GM21390 (cell line): ENCODE measurements at regions not wholly inside any gene's neighbourhood (a gene's known extent, or its start where the extent isn't known, plus 50 kb on each side); places are given as distances from the start of the nearest gene placed in this dataset.
"Not testable (repeated sequence)": the region's sequence is repeated elsewhere in the genome, so short reads cannot be mapped to it uniquely, and the experiment has no call there.

ENCODE experiments used
- ATAC-seq: cut with Tn5 transposase; IDR thresholded peaks from one replicate; pipeline ENCODE4 v1.9.1; 2021; ENCODE audit not compliant: unreplicated experiment

GRCh38 chr16:79988089-79988488 lies 387.6 kb upstream of the MAF start:
- no peak for ATAC-seq

GRCh38 chr16:79986352-79986751 lies 385.8 kb upstream of the MAF start:
- ATAC-seq: no peak

DNA sequence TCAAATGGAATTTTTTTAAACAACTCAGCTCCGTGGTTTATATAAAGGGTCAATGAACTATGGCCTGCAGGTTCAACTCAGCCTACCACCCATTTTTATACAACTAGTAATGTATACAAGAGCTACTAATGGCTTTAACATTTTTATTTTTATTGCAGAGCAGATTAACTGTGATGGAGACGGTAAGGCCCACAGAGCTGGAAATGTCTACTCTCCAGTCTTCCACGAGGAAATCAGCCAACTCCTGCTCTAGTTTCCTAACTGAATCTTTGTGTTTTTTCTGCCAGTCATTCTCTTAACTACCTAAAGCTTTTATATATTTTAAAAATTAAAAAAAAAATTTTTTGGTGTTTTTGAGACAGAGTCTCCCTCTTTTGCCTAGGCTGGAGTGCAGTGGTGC lies 385.1 kb upstream of the MAF start:
- no peak for ATAC-seq

DNA sequence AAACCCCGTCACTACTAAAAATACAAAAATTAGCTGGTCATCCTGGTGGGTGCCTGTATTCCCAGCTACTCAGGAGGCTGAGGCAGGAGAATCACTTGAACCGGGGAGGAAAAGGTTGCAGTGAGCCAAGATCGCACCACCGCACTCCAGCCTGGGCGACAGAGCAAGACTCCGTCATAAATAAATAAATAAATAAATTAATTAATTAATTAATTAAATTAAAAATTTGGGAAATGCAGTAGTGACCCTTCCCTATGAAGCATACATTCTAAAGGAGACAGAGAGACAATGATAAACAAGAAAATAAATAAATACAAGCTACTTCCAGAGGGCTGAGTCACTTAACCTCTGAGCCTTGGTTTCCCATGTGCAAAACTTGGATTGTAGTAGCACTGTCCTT lies 383.6 kb upstream of the MAF start:
- not testable (repeated sequence) for ATAC-seq

DNA sequence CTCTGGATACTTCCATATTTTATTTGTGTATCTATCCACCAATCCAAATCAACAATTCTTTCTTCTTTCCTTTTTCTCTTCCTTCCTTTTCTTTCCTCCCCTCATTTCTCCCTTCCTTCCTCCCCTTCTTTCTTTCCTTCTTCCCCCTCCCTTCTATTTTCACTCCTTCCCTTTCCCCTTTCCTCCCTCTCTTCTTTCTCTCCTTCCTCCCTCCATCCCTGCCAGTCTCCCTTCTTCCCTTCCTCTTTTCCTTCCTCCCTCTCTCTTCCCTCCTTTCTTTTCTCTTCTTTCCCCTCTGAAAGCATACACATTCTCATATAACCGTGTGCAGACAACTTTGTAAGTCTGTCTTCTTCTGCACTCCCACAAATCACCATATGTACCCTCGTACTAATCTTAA lies 382.3 kb upstream of the MAF start:
- no peak for ATAC-seq

GRCh38 chr16:79982361-79982760 lies 381.8 kb upstream of the MAF start:
- ATAC-seq: no peak

DNA sequence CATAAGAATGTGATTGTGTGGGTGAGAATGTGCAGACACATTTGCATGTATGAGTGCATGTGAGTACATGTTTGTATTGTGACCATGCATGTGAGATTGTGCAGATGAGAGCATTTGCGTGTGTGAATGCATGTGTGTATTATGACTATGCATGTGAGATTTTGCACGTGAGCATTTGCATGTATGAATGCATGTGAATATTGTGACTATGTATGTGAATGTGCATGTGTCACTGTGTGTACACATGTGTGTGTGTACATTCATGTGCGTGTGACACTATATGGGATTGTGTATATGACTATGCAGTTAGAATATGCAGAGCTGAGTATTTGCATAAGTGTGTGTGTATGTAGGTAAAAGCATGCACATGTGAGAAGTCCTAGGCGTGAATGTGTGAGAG lies 381.3 kb upstream of the MAF start:
- ATAC-seq: no peak

- ATAC-seq: no peak
These were observed 380.3 kb upstream of the MAF start for GRCh38 chr16:79980650-79981521.

DNA sequence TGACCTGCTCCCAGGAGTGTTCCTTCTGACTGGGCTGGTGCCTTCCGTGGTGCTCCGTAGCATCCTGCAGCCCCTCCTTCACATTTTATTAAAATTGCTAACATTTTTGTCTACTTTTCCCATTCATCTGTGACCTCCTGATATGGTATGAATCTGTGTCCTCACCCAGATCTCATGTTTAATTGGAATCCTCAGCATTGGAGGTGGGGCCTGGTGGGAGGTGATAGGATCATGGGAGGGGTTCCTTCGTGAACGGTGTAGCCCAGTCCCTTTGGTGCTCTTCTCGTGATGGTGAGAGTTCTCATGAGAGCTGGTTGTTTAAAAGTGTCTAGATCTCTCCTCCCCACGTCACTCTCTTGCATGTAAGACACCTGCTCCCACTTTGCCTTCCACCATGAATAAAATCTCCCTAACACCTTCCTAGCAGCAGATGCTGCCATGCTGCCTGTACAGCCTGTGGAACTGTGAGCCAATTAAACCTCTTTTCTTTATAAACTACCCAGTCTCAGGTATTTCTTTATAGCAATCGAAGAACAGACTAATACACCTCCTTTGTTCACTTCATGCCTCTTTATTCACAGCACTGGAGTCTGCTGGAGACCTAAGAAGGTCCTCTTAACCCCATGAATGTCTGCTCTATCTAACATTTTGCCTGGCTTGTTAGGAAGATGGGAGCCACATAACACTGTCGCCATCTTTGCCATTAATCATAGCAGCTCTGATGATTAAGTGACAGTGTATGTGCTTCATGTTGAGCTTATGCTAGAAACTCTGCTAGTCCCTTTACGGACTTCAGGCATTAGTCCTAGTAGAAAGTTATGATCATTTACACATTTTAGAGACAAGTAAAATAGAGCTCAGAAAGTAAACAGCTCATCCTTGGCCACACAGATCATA lies 377.7 kb upstream of the MAF start:
- no peak for ATAC-seq

- no peak for ATAC-seq
These were observed 372.8 kb upstream of the MAF start for GRCh38 chr16:79973320-79973719.

- ATAC-seq: no peak
These were observed 371.6 kb upstream of the MAF start for GRCh38 chr16:79972053-79972704.

DNA sequence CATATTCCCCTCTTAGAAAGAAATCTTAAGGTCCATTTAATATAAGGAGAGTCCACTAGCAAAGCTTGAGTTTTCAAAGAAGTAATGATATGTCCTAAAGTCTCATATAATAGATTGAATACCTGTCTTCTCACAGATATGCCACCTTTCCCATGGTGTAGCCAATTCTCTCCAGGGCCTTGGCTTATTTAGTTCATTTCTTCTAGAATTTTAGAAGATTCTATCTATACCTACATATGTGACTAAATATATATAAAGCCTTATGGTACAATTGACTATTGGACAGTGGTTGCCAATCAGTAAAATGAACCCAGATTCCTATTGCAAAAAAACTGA lies 370.7 kb upstream of the MAF start:
- no peak for ATAC-seq

DNA sequence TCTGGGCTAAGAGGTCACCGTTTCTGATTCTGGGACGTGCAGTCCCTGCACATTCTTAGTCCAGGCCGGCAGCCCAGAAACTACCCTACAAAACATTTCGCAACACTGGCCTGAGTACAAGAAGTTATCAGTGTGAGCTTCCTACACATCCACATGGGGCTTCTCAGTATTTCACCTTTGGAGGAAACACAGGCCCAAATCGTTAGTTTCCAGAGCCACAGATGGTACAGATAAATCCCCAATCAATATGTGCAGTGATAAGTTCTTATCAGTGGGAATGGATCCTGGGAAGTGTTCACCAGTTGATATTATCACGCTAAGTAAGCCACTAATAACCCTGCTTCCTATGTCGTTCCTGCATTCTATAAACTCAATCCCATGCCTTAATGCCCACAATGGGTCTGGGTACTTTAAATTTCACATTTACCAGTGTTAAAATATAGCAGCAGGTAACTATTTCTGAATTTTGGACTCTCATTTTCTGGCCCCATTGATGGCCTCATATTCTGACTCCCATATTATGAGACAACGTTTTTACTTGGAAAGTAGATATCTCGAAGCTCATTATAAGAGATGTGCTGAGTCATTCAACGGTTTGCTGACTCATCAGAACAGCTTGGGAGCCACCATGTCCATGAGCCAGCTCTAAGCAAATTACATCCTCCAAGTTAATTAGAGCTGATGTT lies 370.2 kb upstream of the MAF start:
- ATAC-seq: no peak

- no peak for ATAC-seq
These were observed 369.6 kb upstream of the MAF start for GRCh38 chr16:79970087-79970486.

GRCh38 chr16:79969458-79969857 lies 368.9 kb upstream of the MAF start:
- ATAC-seq: no peak

- ATAC-seq: no peak
These were observed 365.7 kb upstream of the MAF start for GRCh38 chr16:79966226-79966625.

DNA sequence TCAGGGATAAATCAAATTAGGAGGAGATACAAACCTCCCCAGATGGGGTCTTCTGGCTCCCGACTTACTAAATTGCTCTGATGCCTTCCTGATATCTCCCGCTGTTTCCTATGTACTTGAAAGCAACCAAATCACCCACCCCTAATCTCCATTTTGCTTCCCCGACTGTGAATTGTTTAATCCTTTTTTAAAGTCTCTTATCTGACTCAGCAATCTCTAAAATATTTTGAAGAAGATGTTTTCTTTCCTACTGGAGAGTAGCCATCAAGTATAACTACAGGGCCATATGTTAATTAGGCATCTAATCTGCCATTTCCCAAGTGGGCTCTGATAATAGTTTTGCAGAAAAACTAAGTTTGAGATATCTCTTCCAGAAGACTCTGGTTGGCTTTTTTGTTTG lies 365.2 kb upstream of the MAF start:
- no peak for ATAC-seq

DNA sequence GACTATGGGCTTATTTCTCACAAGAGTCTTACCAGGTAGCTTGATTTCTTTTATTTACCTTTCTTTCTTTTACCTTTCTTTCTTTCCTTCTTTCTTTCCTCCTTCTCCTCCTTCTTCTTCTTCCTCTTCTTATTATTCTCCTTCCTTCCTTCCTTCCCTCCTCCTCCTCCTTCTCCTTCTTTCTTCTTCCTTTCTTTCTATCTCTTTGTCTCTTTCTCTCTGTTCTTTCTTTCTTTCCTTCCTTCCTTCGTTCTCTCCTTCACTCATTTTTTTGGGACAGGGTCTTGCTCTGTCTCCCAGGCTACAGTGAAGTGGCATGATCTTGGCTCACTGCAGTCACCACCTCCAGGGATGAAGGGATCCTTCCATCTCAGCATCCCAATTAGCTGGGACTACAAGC lies 363.6 kb upstream of the MAF start:
- ATAC-seq: no peak

DNA sequence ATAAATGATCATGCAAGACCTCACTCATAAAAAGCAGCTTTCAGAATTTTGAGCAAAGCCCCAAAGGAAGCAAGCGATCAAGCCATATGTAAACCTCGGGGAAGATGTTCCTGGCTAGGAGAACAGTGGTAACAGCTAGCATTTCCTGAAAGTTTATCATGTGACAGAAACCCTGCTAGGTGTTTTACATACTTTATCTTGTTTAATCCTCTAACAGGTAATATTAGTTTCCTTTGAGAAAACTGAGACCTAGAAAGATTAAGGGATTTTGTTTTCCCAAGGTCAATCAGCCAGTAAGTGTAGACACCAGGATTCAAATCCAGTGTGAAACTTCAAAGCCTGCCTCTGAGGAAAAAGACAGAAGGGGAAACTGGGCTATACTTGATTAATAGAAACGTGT lies 362.4 kb upstream of the MAF start:
- ATAC-seq: no peak

GRCh38 chr16:79959226-79959625 lies 358.7 kb upstream of the MAF start:
- ATAC-seq: no peak
